ENCODE measurements at regions not wholly inside any gene's neighbourhood (a gene's known extent, or its start where the extent isn't known, plus 50 kb on each side); places are given as distances from the start of the nearest gene placed in this dataset.

- Histone ChIP-seq H3K4me1 (ENCODE audit: insufficient read depth, low read length) (peaks cover 6% of the 10 kb centered on the region), H3K79me2 (ENCODE audit: insufficient read depth, low read length) (no peaks in the 10 kb centered on the region), H3K4me3 (ENCODE audit: insufficient read depth, low read length) (no peak overlapping the region), H2AFZ (ENCODE audit: low read length) (no peak overlapping the region), H3K36me3 (ENCODE audit: insufficient read depth, low read length) (no peaks in the 10 kb centered on the region), H3K4me2 (ENCODE audit: insufficient read depth, low read length) (no peak overlapping the region), H3K27me3 (ENCODE audit: insufficient read depth, low read length) (no peaks in the 10 kb centered on the region), H3K9me3 (ENCODE audit: low read depth, low read length) (no peaks in the 10 kb centered on the region), H3K27ac (ENCODE audit: low read depth, low read length) (no peak overlapping the region), H4K20me1 (ENCODE audit: insufficient read depth, low read length) (no peaks in the 10 kb centered on the region)
- TF ChIP-seq CTCF (IDR thresholded peaks at IDR 0.05; ENCODE audit: extremely low read depth, low read depth, low read length), result no peak
- DNase-seq (ENCODE audit: insufficient read length, low spot score, missing footprints), result no peak
Measured at GRCh38 chr5:74429495-74429894, 211.0 kb downstream of the ENC1 start.

GRCh38 chr5:74428876-74429275, 211.7 kb downstream of the ENC1 start:
- no peak overlapping the region for H3K27ac ChIP-seq (ENCODE audit: low read depth, low read length)
- no peak overlapping the region for H3K4me3 ChIP-seq (ENCODE audit: insufficient read depth, low read length)
- H3K4me1 ChIP-seq (ENCODE audit: insufficient read depth, low read length), result peaks cover 3% of the 10 kb centered on the region
- H3K79me2 ChIP-seq (ENCODE audit: insufficient read depth, low read length), result no peaks in the 10 kb centered on the region
- no peak for TF ChIP-seq CTCF (IDR thresholded peaks at IDR 0.05; ENCODE audit: extremely low read depth, low read depth, low read length)
- no peak for DNase-seq (ENCODE audit: insufficient read length, low spot score, missing footprints)
- H3K9me3 ChIP-seq (ENCODE audit: low read depth, low read length), result no peaks in the 10 kb centered on the region
- H3K36me3 ChIP-seq (ENCODE audit: insufficient read depth, low read length), result no peaks in the 10 kb centered on the region
- H3K27me3 ChIP-seq (ENCODE audit: insufficient read depth, low read length), result no peaks in the 10 kb centered on the region
- no peaks in the 10 kb centered on the region for H4K20me1 ChIP-seq (ENCODE audit: insufficient read depth, low read length)
- no peak overlapping the region for H2AFZ ChIP-seq (ENCODE audit: low read length)
- no peak overlapping the region for H3K4me2 ChIP-seq (ENCODE audit: insufficient read depth, low read length)

- Histone ChIP-seq H3K4me1 (ENCODE audit: insufficient read depth, low read length) (no peaks in the 10 kb centered on the region), H3K9me3 (ENCODE audit: low read depth, low read length) (no peaks in the 10 kb centered on the region)
- no peak for DNase-seq (ENCODE audit: insufficient read length, low spot score, missing footprints)
Measured at GRCh38 chr5:74428275-74428674, 212.3 kb downstream of the ENC1 start.

GRCh38 chr5:74426506-74426905, 214.0 kb downstream of the ENC1 start:
- TF ChIP-seq CTCF (IDR thresholded peaks at IDR 0.05; ENCODE audit: extremely low read depth, low read depth, low read length), result no peak
- no peaks in the 10 kb centered on the region for H3K36me3 ChIP-seq (ENCODE audit: insufficient read depth, low read length)
- no peaks in the 10 kb centered on the region for H3K4me1 ChIP-seq (ENCODE audit: insufficient read depth, low read length)
- H3K79me2 ChIP-seq (ENCODE audit: insufficient read depth, low read length), result no peaks in the 10 kb centered on the region
- H3K9me3 ChIP-seq (ENCODE audit: low read depth, low read length), result no peaks in the 10 kb centered on the region
- H3K27ac ChIP-seq (ENCODE audit: low read depth, low read length), result no peak overlapping the region
- H3K4me3 ChIP-seq (ENCODE audit: insufficient read depth, low read length), result no peak overlapping the region
- no peak overlapping the region for H3K4me2 ChIP-seq (ENCODE audit: insufficient read depth, low read length)
- no peak for DNase-seq (ENCODE audit: insufficient read length, low spot score, missing footprints)
- no peak overlapping the region for H2AFZ ChIP-seq (ENCODE audit: low read length)
- no peaks in the 10 kb centered on the region for H3K27me3 ChIP-seq (ENCODE audit: insufficient read depth, low read length)
- H4K20me1 ChIP-seq (ENCODE audit: insufficient read depth, low read length), result no peaks in the 10 kb centered on the region

More at GRCh38 chr5:74428275-74428674, 212.3 kb downstream of the ENC1 start:
- TF ChIP-seq CTCF (IDR thresholded peaks at IDR 0.05; ENCODE audit: extremely low read depth, low read depth, low read length), result no peak
- H3K27me3 ChIP-seq (ENCODE audit: insufficient read depth, low read length), result no peaks in the 10 kb centered on the region
- no peak overlapping the region for H3K27ac ChIP-seq (ENCODE audit: low read depth, low read length)
- H3K36me3 ChIP-seq (ENCODE audit: insufficient read depth, low read length), result no peaks in the 10 kb centered on the region
- H2AFZ ChIP-seq (ENCODE audit: low read length), result no peak overlapping the region
- H3K4me2 ChIP-seq (ENCODE audit: insufficient read depth, low read length), result no peak overlapping the region
- no peaks in the 10 kb centered on the region for H3K79me2 ChIP-seq (ENCODE audit: insufficient read depth, low read length)
- H3K4me3 ChIP-seq (ENCODE audit: insufficient read depth, low read length), result no peak overlapping the region
- no peaks in the 10 kb centered on the region for H4K20me1 ChIP-seq (ENCODE audit: insufficient read depth, low read length)
